SK-N-SH (cell line): ENCODE measurements at regions not wholly inside any gene's neighbourhood (a gene's known extent, or its start where the extent isn't known, plus 50 kb on each side); places are given as distances from the start of the nearest gene placed in this dataset.
"Not testable (repeated sequence)": the region's sequence is repeated elsewhere in the genome, so short reads cannot be mapped to it uniquely, and the experiment has no call there.

ENCODE experiments used
- CTCF ChIA-PET: fragments of 300-600, 350-600 bp; formaldehyde crosslinking; extraction: SDS; loops from one replicate; lab custom pipeline; 2021; lab: Yijun Ruan, JAX
- POLR2A ChIA-PET: fragments of 350-600 bp; sonication (Branson Sonifier 250); formaldehyde crosslinking; extraction: SDS; loops from one replicate; lab custom pipeline; 2020; ENCODE audit warnings: antibody characterized with exemption, inconsistent platforms; lab: Yijun Ruan, JAX
- DNase-seq: peaks from one replicate; pipeline ENCODE4 v3.0.0; 2012
- H2AFZ ChIP-seq: fragments of 200-600 bp; sonication (generic); 2 replicates; pipeline ENCODE4 v1.8.1; 2016; ENCODE audit warnings: antibody characterized with exemption, mild to moderate bottlenecking, low read depth
- H3F3A ChIP-seq: fragments of 200-600 bp; sonication (generic); replicated peaks from 2 replicates; pipeline ENCODE3; 2016; ENCODE audit warnings: antibody characterized with exemption, mild to moderate bottlenecking; ENCODE audit not compliant: insufficient read depth
- H3K27ac ChIP-seq, 2 experiments: fragments of 200-500 bp in 1 of 2; fragments of 200-600 bp in 1 of 2; sonication (Bioruptor generic) in 1 of 2; sonication (generic), shearing (Covaris generic) in 1 of 2; 2 replicates each; pipeline versions ENCODE4 v1.5.1 to v1.6.1; 2014 to 2016; ENCODE audit warnings: low read depth in 2 of 2, inconsistent platforms in 1 of 2, low read length in 1 of 2, mild to moderate bottlenecking in 1 of 2, mixed read lengths in 1 of 2
- H3K27me3 ChIP-seq: fragments of 200-600 bp; sonication (generic), shearing (Covaris generic); 2 replicates; pipeline ENCODE4 v1.6.1; 2016; ENCODE audit warnings: mixed run types; ENCODE audit not compliant: insufficient read depth
- H3K36me3 ChIP-seq, 2 experiments: fragments of 200-500 bp in 1 of 2; fragments of 200-600 bp in 1 of 2; sonication (Bioruptor generic) in 1 of 2; sonication (generic) in 1 of 2; replicated peaks in 1 of 2; 2 replicates each; pipeline versions ENCODE3 to v1.5.1; 2014 to 2016; ENCODE audit warnings: low read length in 1 of 2, mild to moderate bottlenecking in 1 of 2; ENCODE audit not compliant: insufficient read depth in 2 of 2, control insufficient read depth in 1 of 2
- H3K4me1 ChIP-seq, 2 experiments: fragments of 200-500 bp in 1 of 2; fragments of 200-600 bp in 1 of 2; sonication (Bioruptor generic) in 1 of 2; sonication (generic), shearing (Covaris generic) in 1 of 2; 2 replicates each; pipeline versions ENCODE4 v1.5.1 to v1.6.1; 2014 to 2016; ENCODE audit warnings: low read depth in 1 of 2, low read length in 1 of 2, mixed run types in 1 of 2; ENCODE audit not compliant: insufficient read depth in 2 of 2, control insufficient read depth in 1 of 2
- H3K4me2 ChIP-seq: fragments of 200-600 bp; sonication (generic), shearing (Covaris generic); 2 replicates; pipeline ENCODE4 v1.6.1; 2017; ENCODE audit warnings: mixed run types
- H3K4me3 ChIP-seq, 2 experiments: fragments of 200-500 bp in 1 of 2; fragments of 200-600 bp in 1 of 2; sonication (Bioruptor generic) in 1 of 2; sonication (generic), shearing (Covaris generic) in 1 of 2; 2 replicates each; pipeline versions ENCODE4 v1.5.1 to v1.8.1; 2014 to 2016; ENCODE audit warnings: low read depth in 2 of 2, inconsistent platforms in 1 of 2, low read length in 1 of 2, mild to moderate bottlenecking in 1 of 2, mixed read lengths in 1 of 2, moderate library complexity in 1 of 2
- H3K79me2 ChIP-seq: fragments of 200-600 bp; sonication (generic); 2 replicates; pipeline ENCODE4 v1.8.1; 2017; ENCODE audit warnings: mild to moderate bottlenecking; ENCODE audit not compliant: insufficient read depth
- H3K9ac ChIP-seq: fragments of 200-600 bp; sonication (generic); 2 replicates; pipeline ENCODE4 v1.6.1; 2017; ENCODE audit warnings: mixed run types
- H3K9me2 ChIP-seq: fragments of 200-600 bp; sonication (generic); 2 replicates; pipeline ENCODE4 v1.6.1; 2017; ENCODE audit warnings: mixed run types
- H3K9me3 ChIP-seq: fragments of 200-600 bp; sonication (generic); 2 replicates; pipeline ENCODE4 v1.6.1; 2017; ENCODE audit warnings: mixed run types, mild to moderate bottlenecking, moderate library complexity
- H4K20me1 ChIP-seq: fragments of 200-600 bp; sonication (generic); 2 replicates; pipeline ENCODE4 v1.6.1; 2017; ENCODE audit warnings: mild to moderate bottlenecking, mixed run types; ENCODE audit not compliant: insufficient read depth
- EP300 ChIP-seq, 2 experiments: IDR thresholded peaks; 2 replicates each; pipeline versions ENCODE4 v1.4.0 to v1.6.1; 2012; ENCODE audit warnings: borderline replicate concordance in 1 of 2, low read depth in 1 of 2, low read length in 1 of 2
- FOSL2 ChIP-seq: IDR thresholded peaks from 2 replicates; pipeline ENCODE4 v1.4.0; 2012; ENCODE audit warnings: low read depth, mild to moderate bottlenecking, moderate library complexity, borderline replicate concordance
- MEF2A ChIP-seq: IDR thresholded peaks from 2 replicates; pipeline ENCODE4 v1.4.0; 2012; ENCODE audit warnings: low read depth, borderline replicate concordance
- NRF1 ChIP-seq: IDR thresholded peaks from 2 replicates; pipeline ENCODE4 v1.6.1; 2012; ENCODE audit warnings: low read depth, mild to moderate bottlenecking, low read length
- POLR2AphosphoS5 ChIP-seq: IDR thresholded peaks from 2 replicates; pipeline ENCODE4 v1.6.1; 2012; ENCODE audit warnings: low read depth, low read length
- SIN3A ChIP-seq: IDR thresholded peaks from 2 replicates; pipeline ENCODE4 v1.6.1; 2012; ENCODE audit warnings: low read depth, mild to moderate bottlenecking, low read length, moderate library complexity, borderline replicate concordance
- TCF12 ChIP-seq: IDR thresholded peaks from 2 replicates; pipeline ENCODE4 v1.4.0; 2012
- TEAD4 ChIP-seq: IDR thresholded peaks from 2 replicates; pipeline ENCODE4 v1.4.0; 2012; ENCODE audit warnings: mild to moderate bottlenecking, borderline replicate concordance; ENCODE audit not compliant: insufficient read depth
- YY1 ChIP-seq: IDR thresholded peaks from 2 replicates; pipeline ENCODE4 v1.4.0; 2012; ENCODE audit warnings: low read depth, mild to moderate bottlenecking
- WGBS: methylation state at CpG from one replicate; pipeline ENCODE4 v1.1.6; 2017; ENCODE audit warnings: low lambda C conversion rate; 5-methylcytosine and 5-hydroxymethylcytosine counted together
- TF ChIP-seq, protein P1 (sequence below): fragments of 200-600 bp; sonication (generic); IDR thresholded peaks from 2 replicates; pipeline ENCODE4 v1.6.1; 2017; ENCODE audit warnings: antibody characterized with exemption, mild to moderate bottlenecking, moderate library complexity

DNA sequence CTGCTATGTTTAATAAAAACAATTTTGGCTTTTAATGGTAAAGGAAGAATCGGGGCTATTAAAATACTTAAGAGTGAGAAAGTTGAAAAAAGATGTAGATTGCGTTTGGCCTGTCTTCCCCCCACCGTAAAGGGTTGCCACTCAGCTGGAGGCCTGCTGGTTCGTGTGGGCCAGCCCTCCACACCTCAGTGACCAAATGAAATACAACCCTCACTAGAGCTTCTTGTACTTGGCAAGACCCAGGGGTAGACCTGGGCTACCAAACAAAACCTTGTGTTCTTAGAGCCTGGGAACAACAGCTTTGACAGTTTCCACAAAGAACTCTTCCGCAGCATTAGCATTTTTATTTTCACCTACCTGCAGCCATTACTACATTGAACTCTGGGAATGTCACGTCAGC, 152.8 kb upstream of the PABPC3 start:
- Histone ChIP-seq H3K4me1 (no peaks in the 10 kb centered on the region), H3K9me3 (no peaks in the 10 kb centered on the region), H3K79me2 (no peaks in the 10 kb centered on the region), H3F3A (no peaks in the 10 kb centered on the region), H3K27me3 (no peaks in the 10 kb centered on the region; the same call in 1 of the 2 replicates), H4K20me1 (no peaks in the 10 kb centered on the region), H3K4me2 (no peak overlapping the region), H2AFZ (no peak overlapping the region), H3K4me3 (no peak overlapping the region), H3K27ac (no peak overlapping the region), H3K36me3 (no peaks in the 10 kb centered on the region), H3K9me2 (no peaks in the 10 kb centered on the region), H3K9ac (no peak overlapping the region)
- ChIA-PET POLR2A (no interaction called here), CTCF (no interaction called here)
- no peak for TF ChIP-seq FOSL2
- TF ChIP-seq TCF12 = no peak
- TF ChIP-seq YY1 = no peak
- no peak for TF ChIP-seq NRF1
- TF ChIP-seq POLR2AphosphoS5 = no peak
- TF ChIP-seq MEF2A = no peak
- no peak for TF ChIP-seq SIN3A
- TF ChIP-seq TEAD4 = no peak
- TF ChIP-seq EP300 (IDR thresholded peaks at IDR 0.05; ENCODE audit: borderline replicate concordance in 1 of 2, low read depth in 1 of 2, low read length in 1 of 2) = no peak
- TF ChIP-seq, protein P1, sequence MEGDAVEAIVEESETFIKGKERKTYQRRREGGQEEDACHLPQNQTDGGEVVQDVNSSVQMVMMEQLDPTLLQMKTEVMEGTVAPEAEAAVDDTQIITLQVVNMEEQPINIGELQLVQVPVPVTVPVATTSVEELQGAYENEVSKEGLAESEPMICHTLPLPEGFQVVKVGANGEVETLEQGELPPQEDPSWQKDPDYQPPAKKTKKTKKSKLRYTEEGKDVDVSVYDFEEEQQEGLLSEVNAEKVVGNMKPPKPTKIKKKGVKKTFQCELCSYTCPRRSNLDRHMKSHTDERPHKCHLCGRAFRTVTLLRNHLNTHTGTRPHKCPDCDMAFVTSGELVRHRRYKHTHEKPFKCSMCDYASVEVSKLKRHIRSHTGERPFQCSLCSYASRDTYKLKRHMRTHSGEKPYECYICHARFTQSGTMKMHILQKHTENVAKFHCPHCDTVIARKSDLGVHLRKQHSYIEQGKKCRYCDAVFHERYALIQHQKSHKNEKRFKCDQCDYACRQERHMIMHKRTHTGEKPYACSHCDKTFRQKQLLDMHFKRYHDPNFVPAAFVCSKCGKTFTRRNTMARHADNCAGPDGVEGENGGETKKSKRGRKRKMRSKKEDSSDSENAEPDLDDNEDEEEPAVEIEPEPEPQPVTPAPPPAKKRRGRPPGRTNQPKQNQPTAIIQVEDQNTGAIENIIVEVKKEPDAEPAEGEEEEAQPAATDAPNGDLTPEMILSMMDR = no peak
- WGBS = 38% methylated on average over 6 of the region's 6 CpGs
- no peak for DNase-seq

DNA sequence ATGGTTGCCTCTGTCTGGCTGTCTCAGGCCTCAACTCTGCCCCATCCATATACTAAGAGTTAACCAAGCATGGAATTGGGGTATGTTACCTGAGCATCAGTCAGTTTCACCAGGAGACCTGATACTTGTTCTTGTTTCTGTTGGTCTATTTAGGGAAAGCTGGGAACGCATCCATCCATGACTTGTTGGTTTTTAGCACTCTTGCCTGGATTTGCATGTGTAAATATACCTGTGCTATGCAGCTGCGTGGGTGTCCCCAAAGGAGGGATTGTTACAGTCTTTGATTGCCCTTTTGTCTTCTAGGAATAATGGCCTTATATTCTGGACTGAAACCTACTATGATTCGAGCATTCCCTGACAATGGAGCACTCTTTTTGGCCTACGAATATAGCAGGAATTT, 151.9 kb upstream of the PABPC3 start:
- H3K4me1 ChIP-seq, POLR2A ChIA-PET, H3F3A ChIP-seq, H3K27me3 ChIP-seq, H3K4me3 ChIP-seq, H3K27ac ChIP-seq, H3K79me2 ChIP-seq, H4K20me1 ChIP-seq, H3K4me2 ChIP-seq, H3K36me3 ChIP-seq, H3K9me3 ChIP-seq, H2AFZ ChIP-seq, DNase-seq, H3K9me2 ChIP-seq, H3K9ac ChIP-seq, CTCF ChIA-PET: not testable (repeated sequence)
- 7% methylated on average over 4 of the region's 4 CpGs for WGBS

DNA sequence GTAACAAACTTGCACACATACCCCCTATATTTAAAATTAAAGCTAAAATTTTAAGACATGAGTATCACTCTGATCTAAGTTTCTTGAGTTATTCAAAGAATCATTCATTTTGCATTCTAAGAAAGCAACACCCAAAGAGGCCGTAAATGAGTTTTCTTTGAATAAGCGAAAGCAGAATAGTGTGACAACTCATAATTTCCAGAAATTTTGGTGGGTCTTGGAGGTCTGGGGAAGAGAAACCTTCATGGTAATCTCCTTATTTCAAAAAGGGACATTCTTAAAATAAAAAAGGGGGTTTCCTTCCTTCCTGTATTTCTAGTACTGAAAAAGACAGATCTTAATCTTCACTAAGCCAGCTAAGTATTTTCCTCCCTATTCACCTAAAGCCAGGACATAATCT, 147.0 kb upstream of the PABPC3 start:
- H4K20me1 ChIP-seq, H3F3A ChIP-seq, CTCF ChIA-PET, H3K27me3 ChIP-seq, H3K9me3 ChIP-seq, H2AFZ ChIP-seq, H3K4me1 ChIP-seq, H3K36me3 ChIP-seq, H3K79me2 ChIP-seq, H3K27ac ChIP-seq, H3K4me3 ChIP-seq, POLR2A ChIA-PET, H3K9me2 ChIP-seq, H3K4me2 ChIP-seq, DNase-seq, H3K9ac ChIP-seq: not testable (repeated sequence)
- WGBS = 81% methylated on average over 2 of the region's 2 CpGs

DNA sequence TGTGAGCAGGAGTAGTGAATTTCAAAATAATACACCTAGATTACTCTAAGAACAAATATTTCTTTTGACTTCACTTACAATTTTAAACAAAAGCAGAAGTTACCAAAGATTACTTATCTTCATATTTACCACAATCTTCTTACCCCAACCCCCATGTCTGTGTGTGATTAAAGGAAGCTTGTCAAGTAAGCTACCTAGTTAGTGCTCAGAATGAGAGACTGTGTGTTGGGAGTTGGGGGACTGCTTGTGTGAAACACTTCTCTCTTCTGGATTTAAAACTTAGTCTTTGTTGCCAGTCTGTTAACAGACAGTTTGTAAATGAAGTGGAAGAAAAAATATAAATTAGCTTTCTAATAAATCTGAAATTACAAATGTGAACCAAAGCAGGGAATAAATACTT, 145.3 kb upstream of the PABPC3 start:
- CTCF ChIA-PET, H3K4me1 ChIP-seq, H3F3A ChIP-seq, H3K4me3 ChIP-seq, H3K9ac ChIP-seq, H3K79me2 ChIP-seq, H3K9me3 ChIP-seq, DNase-seq, H3K4me2 ChIP-seq, H3K36me3 ChIP-seq, H3K9me2 ChIP-seq, H2AFZ ChIP-seq, POLR2A ChIA-PET, H3K27ac ChIP-seq, H4K20me1 ChIP-seq, H3K27me3 ChIP-seq: not testable (repeated sequence)

DNA sequence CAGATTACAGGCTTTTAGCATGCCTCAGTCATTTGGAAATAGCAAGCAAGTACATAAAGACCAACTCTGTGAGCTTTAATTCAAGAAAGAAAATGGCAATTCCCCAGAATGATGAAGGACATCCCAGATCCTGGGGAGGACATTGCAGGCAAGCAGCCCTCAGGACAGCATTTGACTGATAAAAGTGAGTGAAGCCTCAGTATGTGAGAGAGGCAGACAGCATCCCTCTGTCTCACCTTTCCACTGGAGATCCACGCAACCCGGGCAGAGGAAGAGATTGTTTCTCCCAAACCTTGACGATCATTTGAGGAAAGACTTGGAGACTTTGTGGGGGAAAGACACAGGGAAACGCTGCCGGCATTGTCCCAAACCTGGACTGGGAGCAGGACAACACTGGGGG, 128.0 kb upstream of the PABPC3 start:
- H3K79me2 ChIP-seq, H3K4me1 ChIP-seq, H3K9me3 ChIP-seq, H3K36me3 ChIP-seq, POLR2A ChIA-PET, H4K20me1 ChIP-seq, H3K27ac ChIP-seq, H3K9me2 ChIP-seq, DNase-seq, H3F3A ChIP-seq, H3K27me3 ChIP-seq, H3K9ac ChIP-seq: not testable (repeated sequence)
- Histone ChIP-seq H3K4me2 (peak overlapping the region; percentile 57; the same call in 1 of the 2 replicates), H3K4me3 (peak overlapping the region; percentile 36 to 46), H2AFZ (peak overlapping the region; percentile 56; the same call in 1 of the 2 replicates)
- WGBS = 11% methylated on average over 4 of the region's 5 CpGs
- CTCF ChIA-PET = interaction anchor here (1.1 kb wide), 1 partner anchor 190 kb away, joined by 3 read pairs; no protein-coding TSS in a partner anchor
